ENCODE measurements at regions not wholly inside any gene's neighbourhood (a gene's known extent, or its start where the extent isn't known, plus 50 kb on each side); places are given as distances from the start of the nearest gene placed in this dataset.

DNA sequence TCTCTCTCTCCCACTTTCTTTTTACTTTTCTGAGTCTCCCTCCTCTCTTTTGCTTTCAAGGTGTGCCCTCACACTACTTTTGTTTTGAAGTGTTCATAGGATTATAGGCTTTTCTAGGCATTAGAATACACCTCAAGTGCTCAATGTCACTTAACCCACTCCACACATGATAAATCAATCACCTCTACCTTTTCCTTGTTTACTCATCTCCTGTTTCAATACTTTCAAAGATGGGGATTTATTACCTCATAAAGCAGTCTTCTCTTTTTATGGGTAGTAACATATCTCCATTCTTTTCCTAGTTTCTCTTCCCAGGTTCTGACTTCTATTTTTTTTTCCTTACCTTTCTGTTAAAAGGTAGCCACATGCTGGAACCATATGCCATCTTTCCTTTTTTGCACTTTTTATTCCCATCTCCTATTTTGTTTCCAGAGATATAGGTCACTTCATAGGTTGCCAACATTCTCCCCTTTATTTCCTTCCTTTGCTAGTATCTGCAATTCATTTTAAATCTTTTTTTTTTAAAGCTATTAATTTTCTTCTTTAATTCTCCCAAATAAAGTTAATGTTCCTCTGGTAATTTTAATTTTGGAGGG lies 137.6 kb upstream of the SLC10A2 start:
- Histone ChIP-seq H3K4me1 (ENCODE audit: control insufficient read depth in 1 of 2, insufficient read depth in 2 of 2, low read length in 2 of 2) (no peaks in the 10 kb centered on the region), H3K27ac (ENCODE audit: low read depth in 1 of 2, low read length in 2 of 2) (no peak overlapping the region), H3K9me3 (ENCODE audit: control insufficient read depth, low read length) (no peaks in the 10 kb centered on the region), H3K36me3 (ENCODE audit: control insufficient read depth in 1 of 2, insufficient read depth in 2 of 2, low read length in 1 of 2) (no peaks in the 10 kb centered on the region), H3K4me3 (ENCODE audit: low read length in 2 of 2) (no peak overlapping the region), H3K27me3 (ENCODE audit: control insufficient read depth in 1 of 2, insufficient read depth in 2 of 2, low read length in 1 of 2) (no peaks in the 10 kb centered on the region)
- ATAC-seq (ENCODE audit: low FRiP score) (no peak), DNase-seq (no peak)
- intact Hi-C loops (cut with DNase I) = no loop called here

DNA sequence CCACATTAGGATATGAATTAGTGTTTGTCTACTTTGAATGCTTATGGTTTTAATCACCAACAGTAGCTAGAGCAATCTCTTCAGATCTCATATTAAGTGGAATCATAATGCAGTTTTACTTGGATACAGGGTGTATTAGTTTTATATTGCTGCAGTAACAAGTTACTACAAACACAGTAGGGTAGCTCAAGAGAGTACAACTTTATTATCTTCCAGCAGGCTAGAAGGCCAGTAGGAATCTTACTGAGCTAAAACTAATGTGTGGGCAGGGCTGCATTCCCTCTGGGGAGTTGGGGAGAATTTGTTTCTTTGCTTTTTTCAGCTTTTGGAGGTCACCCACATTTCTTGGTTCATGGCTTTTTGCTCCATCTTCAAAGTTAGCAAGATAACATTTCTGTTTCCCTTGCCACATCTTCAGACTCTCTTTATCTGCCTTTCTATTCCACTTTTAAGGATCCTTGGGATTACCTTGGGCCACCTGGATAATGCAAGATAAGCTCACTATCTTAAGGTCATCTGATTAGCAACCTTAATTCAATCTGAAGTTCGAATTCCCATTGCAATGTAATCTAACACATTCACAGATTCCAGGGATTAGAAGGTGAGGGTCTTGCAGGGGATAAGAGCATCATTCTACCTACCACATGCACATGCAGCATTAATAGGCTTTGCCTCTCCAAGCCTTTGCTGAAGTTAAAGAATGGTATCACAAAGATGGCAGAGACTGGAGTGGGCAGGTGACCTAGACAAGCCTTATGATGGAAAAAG lies 134.1 kb upstream of the SLC10A2 start:
- no peak for ATAC-seq (ENCODE audit: low FRiP score)
- 69 to 88% methylated on average over 1 of the region's 1 CpG for WGBS, 2 donors
- H3K27ac ChIP-seq (ENCODE audit: low read depth in 1 of 2, low read length in 2 of 2) = no peak overlapping the region

DNA sequence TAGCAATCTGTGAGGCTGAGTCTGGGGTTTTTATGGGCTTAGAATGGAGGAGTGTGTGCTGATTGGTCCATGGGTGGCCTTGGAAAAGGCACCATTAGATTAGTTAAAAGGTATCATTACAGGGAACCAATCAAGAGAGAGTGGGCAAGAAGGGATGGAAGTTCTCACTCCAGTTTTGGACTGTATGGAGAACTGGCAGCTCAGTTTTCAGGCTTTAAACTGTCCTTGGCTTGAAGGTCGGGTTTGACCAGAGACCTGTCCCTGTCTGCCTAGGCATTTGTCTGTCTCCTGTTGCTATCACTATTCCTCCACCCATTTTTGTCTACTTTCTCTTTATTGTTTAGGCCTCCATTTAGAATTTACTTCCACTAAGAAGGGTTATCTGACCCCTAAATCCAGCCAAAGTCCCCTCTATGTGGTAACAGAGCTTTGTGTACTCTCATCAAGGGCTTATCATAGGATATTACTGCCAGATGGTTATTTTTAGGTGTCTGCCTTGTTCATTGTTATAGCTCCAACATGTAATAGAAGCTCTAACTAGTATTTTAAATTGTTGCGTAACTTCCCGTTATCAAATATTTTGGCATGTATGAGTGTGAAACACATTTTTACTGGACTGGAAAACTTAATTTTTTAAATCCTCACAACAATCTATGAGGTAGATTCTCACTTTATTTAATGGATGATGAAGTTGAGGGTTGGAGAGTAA lies 133.3 kb upstream of the SLC10A2 start:
- H3K27ac ChIP-seq (ENCODE audit: low read depth in 1 of 2, low read length in 2 of 2) = no peak overlapping the region
- no peaks in the 10 kb centered on the region for H3K4me1 ChIP-seq (ENCODE audit: control insufficient read depth in 1 of 2, insufficient read depth in 2 of 2, low read length in 2 of 2)
- intact Hi-C loops (cut with DNase I) = no loop called here
- ATAC-seq (ENCODE audit: low FRiP score) (no peak), DNase-seq (no peak)
- H3K36me3 ChIP-seq (ENCODE audit: control insufficient read depth in 1 of 2, insufficient read depth in 2 of 2, low read length in 1 of 2) = no peaks in the 10 kb centered on the region
- H3K4me3 ChIP-seq (ENCODE audit: low read length in 2 of 2) = no peak overlapping the region
- H3K9me3 ChIP-seq (ENCODE audit: control insufficient read depth, low read length) = no peaks in the 10 kb centered on the region
- no peaks in the 10 kb centered on the region for H3K27me3 ChIP-seq (ENCODE audit: control insufficient read depth in 1 of 2, insufficient read depth in 2 of 2, low read length in 1 of 2)
- WGBS, 2 donors = 94 to 95% methylated on average over 3 of the region's 3 CpGs

More for the DNA sequence above, 134.1 kb upstream of the SLC10A2 start:
- intact Hi-C loops (cut with DNase I) = no loop called here
- Histone ChIP-seq H3K4me1 (ENCODE audit: control insufficient read depth in 1 of 2, insufficient read depth in 2 of 2, low read length in 2 of 2) (no peaks in the 10 kb centered on the region), H3K4me3 (ENCODE audit: low read length in 2 of 2) (no peak overlapping the region), H3K27me3 (ENCODE audit: control insufficient read depth in 1 of 2, insufficient read depth in 2 of 2, low read length in 1 of 2) (no peaks in the 10 kb centered on the region), H3K36me3 (ENCODE audit: control insufficient read depth in 1 of 2, insufficient read depth in 2 of 2, low read length in 1 of 2) (no peaks in the 10 kb centered on the region), H3K9me3 (ENCODE audit: control insufficient read depth, low read length) (no peaks in the 10 kb centered on the region)
- no peak for DNase-seq

DNA sequence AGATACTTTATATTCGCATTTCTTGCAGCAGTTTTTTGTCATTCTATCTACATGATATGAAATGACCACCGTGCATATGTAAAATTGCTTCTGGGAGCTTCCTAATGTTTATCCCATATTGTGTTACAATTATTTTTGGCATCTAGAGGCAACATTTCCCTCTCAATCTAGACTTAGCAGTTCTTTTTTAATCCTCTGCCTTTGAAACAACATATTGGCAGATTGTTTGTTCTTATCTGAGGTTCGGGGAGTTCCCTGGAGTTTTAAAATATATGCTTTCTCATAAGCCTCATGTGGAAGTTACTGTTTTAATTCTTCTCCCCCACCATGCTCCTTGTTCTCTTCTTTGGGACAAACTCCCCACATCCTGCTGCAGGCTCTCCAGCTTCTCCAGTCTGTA lies 130.1 kb upstream of the SLC10A2 start:
- no peak for DNase-seq
- no peak for ATAC-seq (ENCODE audit: low FRiP score)
- Histone ChIP-seq H3K27me3 (ENCODE audit: control insufficient read depth in 1 of 2, insufficient read depth in 2 of 2, low read length in 1 of 2) (no peaks in the 10 kb centered on the region), H3K36me3 (ENCODE audit: control insufficient read depth in 1 of 2, insufficient read depth in 2 of 2, low read length in 1 of 2) (no peaks in the 10 kb centered on the region), H3K9me3 (ENCODE audit: control insufficient read depth, low read length) (no peaks in the 10 kb centered on the region), H3K4me3 (ENCODE audit: low read length in 2 of 2) (no peak overlapping the region), H3K4me1 (ENCODE audit: control insufficient read depth in 1 of 2, insufficient read depth in 2 of 2, low read length in 2 of 2) (no peaks in the 10 kb centered on the region), H3K27ac (ENCODE audit: low read depth in 1 of 2, low read length in 2 of 2) (no peak overlapping the region)
- 46 to 47% methylated on average over 3 of the region's 3 CpGs for WGBS, 2 donors
- intact Hi-C loops (cut with DNase I) = no loop called here

DNA sequence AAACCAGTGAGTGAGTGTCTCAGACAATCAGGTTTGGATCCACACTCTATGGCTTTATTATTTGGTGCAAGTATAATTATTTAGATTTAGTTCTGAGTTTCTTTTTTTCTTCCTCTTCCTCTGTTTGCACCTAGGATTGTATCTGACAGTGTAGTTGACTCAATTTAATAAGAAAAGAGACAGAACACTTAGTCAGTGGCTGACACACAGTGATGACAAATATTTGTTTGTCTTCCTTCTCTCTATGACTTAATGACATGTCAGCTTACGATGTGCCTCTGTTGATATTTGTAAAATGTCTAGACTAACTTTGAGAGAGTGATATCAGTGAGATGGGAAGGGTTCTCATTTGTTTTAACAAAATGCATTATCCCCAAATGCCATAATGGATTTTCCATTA lies 129.5 kb upstream of the SLC10A2 start:
- intact Hi-C loops (cut with DNase I) = no loop called here
- DNase-seq (no peak), ATAC-seq (ENCODE audit: low FRiP score) (no peak)
- 44 to 48% methylated on average over 1 of the region's 1 CpG for WGBS, 2 donors
- no peak overlapping the region for H3K4me3 ChIP-seq (ENCODE audit: low read length in 2 of 2)
- no peaks in the 10 kb centered on the region for H3K27me3 ChIP-seq (ENCODE audit: control insufficient read depth in 1 of 2, insufficient read depth in 2 of 2, low read length in 1 of 2)
- H3K27ac ChIP-seq (ENCODE audit: low read depth in 1 of 2, low read length in 2 of 2) = no peak overlapping the region
- H3K36me3 ChIP-seq (ENCODE audit: control insufficient read depth in 1 of 2, insufficient read depth in 2 of 2, low read length in 1 of 2) = no peaks in the 10 kb centered on the region
- H3K4me1 ChIP-seq (ENCODE audit: control insufficient read depth in 1 of 2, insufficient read depth in 2 of 2, low read length in 2 of 2) = no peaks in the 10 kb centered on the region
- H3K9me3 ChIP-seq (ENCODE audit: control insufficient read depth, low read length) = no peaks in the 10 kb centered on the region

DNA sequence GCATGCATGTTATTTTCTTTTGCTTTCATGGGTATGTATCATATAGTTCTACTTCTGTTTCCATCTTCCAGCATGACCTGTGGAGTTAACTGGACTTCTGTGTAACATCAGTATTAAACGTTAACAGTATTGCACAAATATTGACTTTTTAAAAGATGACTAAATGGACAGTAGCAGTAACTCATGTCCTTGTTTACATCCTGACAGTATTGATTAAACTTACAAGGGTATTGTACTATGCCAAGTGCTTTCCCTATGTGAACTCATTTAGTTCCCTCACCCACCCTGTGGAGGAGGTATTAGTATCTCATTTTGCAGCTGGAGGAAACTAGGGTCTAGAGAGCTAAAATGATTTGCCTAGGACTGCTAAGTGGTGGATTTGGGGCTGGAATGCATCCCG lies 128.7 kb upstream of the SLC10A2 start:
- Histone ChIP-seq H3K9me3 (ENCODE audit: control insufficient read depth, low read length) (no peaks in the 10 kb centered on the region), H3K4me3 (ENCODE audit: low read length in 2 of 2) (no peak overlapping the region), H3K27me3 (ENCODE audit: control insufficient read depth in 1 of 2, insufficient read depth in 2 of 2, low read length in 1 of 2) (no peaks in the 10 kb centered on the region), H3K4me1 (ENCODE audit: control insufficient read depth in 1 of 2, insufficient read depth in 2 of 2, low read length in 2 of 2) (no peaks in the 10 kb centered on the region), H3K36me3 (ENCODE audit: control insufficient read depth in 1 of 2, insufficient read depth in 2 of 2, low read length in 1 of 2) (no peaks in the 10 kb centered on the region), H3K27ac (ENCODE audit: low read depth in 1 of 2, low read length in 2 of 2) (no peak overlapping the region)
- WGBS, 2 donors = 62 to 65% methylated on average over 2 of the region's 2 CpGs
- ATAC-seq (ENCODE audit: low FRiP score) (no peak), DNase-seq (no peak)
- intact Hi-C loops (cut with DNase I) = no loop called here

DNA sequence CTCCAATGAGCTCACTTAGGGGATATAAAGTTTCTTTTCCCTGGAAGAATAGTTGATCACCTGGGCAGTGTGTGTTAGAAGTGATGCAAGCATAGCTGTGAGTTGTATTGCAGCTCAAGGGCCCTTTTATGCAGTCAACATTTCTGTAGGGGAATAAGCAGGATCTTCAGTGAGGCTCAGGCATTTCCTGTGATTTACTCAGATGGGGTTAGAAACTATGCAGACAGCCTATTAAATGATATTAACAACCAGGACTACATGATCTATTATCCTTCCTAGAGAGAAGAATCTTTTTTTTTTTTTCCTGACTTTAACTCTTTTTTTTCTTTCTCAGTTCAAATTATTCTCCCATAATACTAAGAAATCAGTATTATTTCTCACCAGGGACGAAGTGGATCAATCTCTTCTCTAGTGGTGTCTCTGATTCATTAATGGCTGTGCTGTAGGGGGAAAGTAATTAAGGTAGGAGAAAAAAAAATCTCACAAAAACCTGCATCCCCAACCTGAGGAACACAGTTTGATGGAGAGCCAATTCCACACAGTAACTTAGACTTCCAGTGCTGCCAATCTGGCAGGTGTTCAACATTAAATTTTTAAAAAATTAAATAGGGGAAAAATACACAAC lies 126.4 kb upstream of the SLC10A2 start:
- ATAC-seq (ENCODE audit: low FRiP score) (no peak), DNase-seq (no peak)
- H3K4me1 ChIP-seq (ENCODE audit: control insufficient read depth in 1 of 2, insufficient read depth in 2 of 2, low read length in 2 of 2) = no peaks in the 10 kb centered on the region
- H3K36me3 ChIP-seq (ENCODE audit: control insufficient read depth in 1 of 2, insufficient read depth in 2 of 2, low read length in 1 of 2) = no peaks in the 10 kb centered on the region
- H3K4me3 ChIP-seq (ENCODE audit: low read length in 2 of 2) = no peak overlapping the region
- intact Hi-C loops (cut with DNase I) = no loop called here
- WGBS, 2 donors = 95 to 98% methylated on average over 1 of the region's 1 CpG
- no peak overlapping the region for H3K27ac ChIP-seq (ENCODE audit: low read depth in 1 of 2, low read length in 2 of 2)
- no peaks in the 10 kb centered on the region for H3K9me3 ChIP-seq (ENCODE audit: control insufficient read depth, low read length)
- H3K27me3 ChIP-seq (ENCODE audit: control insufficient read depth in 1 of 2, insufficient read depth in 2 of 2, low read length in 1 of 2) = no peaks in the 10 kb centered on the region

DNA sequence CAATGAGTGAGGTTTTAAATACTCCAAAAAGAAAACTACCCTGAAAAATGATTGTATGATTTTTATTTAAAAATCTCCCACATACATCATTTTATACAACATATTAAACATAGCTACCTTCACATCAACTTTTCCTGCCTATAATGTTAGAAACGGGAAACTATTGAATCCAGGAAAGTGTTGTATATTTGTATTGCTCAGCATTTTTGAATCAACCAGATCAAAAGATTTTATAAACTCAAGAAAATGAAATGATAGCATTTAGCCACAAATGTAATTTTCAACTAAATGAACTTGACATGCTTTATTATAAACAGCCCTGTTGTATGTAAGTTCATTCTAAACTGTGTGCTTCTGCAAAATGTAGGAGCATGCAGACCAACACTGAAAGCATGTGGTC lies 124.6 kb upstream of the SLC10A2 start:
- H3K27ac ChIP-seq (ENCODE audit: low read depth in 1 of 2, low read length in 2 of 2) = no peak overlapping the region
- no peaks in the 10 kb centered on the region for H3K9me3 ChIP-seq (ENCODE audit: control insufficient read depth, low read length)
- no peaks in the 10 kb centered on the region for H3K27me3 ChIP-seq (ENCODE audit: control insufficient read depth in 1 of 2, insufficient read depth in 2 of 2, low read length in 1 of 2)
- no peak overlapping the region for H3K4me3 ChIP-seq (ENCODE audit: low read length in 2 of 2)
- ATAC-seq (ENCODE audit: low FRiP score) = no peak
- intact Hi-C loops (cut with DNase I) = no loop called here
- WGBS, 2 donors = 85% methylated on average over 1 of the region's 1 CpG
- no peak for DNase-seq
- H3K36me3 ChIP-seq (ENCODE audit: control insufficient read depth in 1 of 2, insufficient read depth in 2 of 2, low read length in 1 of 2) = no peaks in the 10 kb centered on the region
- no peaks in the 10 kb centered on the region for H3K4me1 ChIP-seq (ENCODE audit: control insufficient read depth in 1 of 2, insufficient read depth in 2 of 2, low read length in 2 of 2)

Measured in aorta (tissue), 5 donors.